ENCODE measurements at regions not wholly inside any gene's neighbourhood (a gene's known extent, or its start where the extent isn't known, plus 50 kb on each side); places are given as distances from the start of the nearest gene placed in this dataset.

DNA sequence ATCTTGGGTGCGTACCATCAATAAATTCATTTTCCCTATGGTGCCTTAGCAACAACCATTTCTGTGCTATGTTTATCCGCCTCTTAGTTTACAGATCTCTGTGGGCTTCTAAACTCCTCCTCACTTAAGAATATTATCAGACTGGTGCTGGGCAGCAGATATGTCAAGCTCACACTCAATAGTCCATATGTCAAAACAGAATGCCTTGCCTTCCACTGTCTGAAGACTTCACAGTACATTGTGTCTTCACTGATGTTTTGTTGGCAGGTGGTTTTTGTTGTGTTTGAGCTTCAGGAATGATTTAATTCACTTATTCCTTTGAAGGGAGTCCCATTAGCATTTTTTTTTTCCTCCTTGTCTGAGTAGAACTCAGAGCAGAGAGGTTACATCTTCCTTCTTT lies 419.6 kb downstream of the DNAJB9 start:
- TF ChIP-seq, protein P1, sequence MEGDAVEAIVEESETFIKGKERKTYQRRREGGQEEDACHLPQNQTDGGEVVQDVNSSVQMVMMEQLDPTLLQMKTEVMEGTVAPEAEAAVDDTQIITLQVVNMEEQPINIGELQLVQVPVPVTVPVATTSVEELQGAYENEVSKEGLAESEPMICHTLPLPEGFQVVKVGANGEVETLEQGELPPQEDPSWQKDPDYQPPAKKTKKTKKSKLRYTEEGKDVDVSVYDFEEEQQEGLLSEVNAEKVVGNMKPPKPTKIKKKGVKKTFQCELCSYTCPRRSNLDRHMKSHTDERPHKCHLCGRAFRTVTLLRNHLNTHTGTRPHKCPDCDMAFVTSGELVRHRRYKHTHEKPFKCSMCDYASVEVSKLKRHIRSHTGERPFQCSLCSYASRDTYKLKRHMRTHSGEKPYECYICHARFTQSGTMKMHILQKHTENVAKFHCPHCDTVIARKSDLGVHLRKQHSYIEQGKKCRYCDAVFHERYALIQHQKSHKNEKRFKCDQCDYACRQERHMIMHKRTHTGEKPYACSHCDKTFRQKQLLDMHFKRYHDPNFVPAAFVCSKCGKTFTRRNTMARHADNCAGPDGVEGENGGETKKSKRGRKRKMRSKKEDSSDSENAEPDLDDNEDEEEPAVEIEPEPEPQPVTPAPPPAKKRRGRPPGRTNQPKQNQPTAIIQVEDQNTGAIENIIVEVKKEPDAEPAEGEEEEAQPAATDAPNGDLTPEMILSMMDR (IDR thresholded peaks at IDR 0.05): no peak
- TF ChIP-seq POLR2A (IDR thresholded peaks at IDR 0.05): no peak

Measured in right lobe of liver (tissue), 4 donors.